ENCODE measurements at regions not wholly inside any gene's neighbourhood (a gene's known extent, or its start where the extent isn't known, plus 50 kb on each side); places are given as distances from the start of the nearest gene placed in this dataset.

DNA sequence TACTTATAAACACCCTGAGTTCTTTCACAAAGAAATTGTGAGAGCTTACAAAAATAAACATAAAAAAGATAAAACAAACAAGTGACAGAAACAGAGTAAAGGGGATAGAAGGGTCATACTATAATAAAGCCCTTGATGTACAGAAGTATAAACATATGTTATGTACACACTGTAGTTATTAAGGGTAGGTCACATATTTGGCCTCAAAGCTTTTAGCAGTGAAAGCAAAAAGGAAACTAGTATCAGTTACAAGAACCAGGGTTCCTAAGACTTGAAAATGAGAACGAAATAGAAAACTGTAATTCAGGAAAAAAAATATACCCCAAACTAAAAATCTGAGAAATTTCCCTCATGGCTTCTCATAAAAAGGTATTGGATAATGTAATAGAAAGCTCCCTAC lies 380.6 kb downstream of the HDGFL1 start:
- Histone ChIP-seq H3K9ac (replicated peaks; ENCODE audit: extremely low read depth, insufficient read depth, low read length) (no peak overlapping the region), H3K4me1 (ENCODE audit: control insufficient read depth, extremely low read depth, insufficient read depth, low read length) (peaks cover under 1% of the 10 kb centered on the region), H3K4me3 (replicated peaks in 1 of 3; ENCODE audit: insufficient read depth in 1 of 3, low read depth in 1 of 3, low read length in 3 of 3) (no peak overlapping the region), H3K27ac (ENCODE audit: insufficient read depth, low read depth, low read length) (no peak overlapping the region), H3K36me3 (ENCODE audit: control insufficient read depth in 2 of 2, extremely low read depth in 1 of 2, insufficient read depth in 2 of 2, low read length in 2 of 2) (no peaks in the 10 kb centered on the region), H3K9me3 (replicated peaks; ENCODE audit: control insufficient read depth, insufficient read depth, low read length) (no peaks in the 10 kb centered on the region), H2AFZ (ENCODE audit: low read depth, low read length) (no peak overlapping the region), H3K9me1 (replicated peaks; ENCODE audit: control insufficient read depth, extremely low read depth, insufficient read depth, low read length) (no peaks in the 10 kb centered on the region), H3K27me3 (ENCODE audit: control insufficient read depth in 2 of 2, insufficient read depth in 2 of 2, low read length in 2 of 2) (no peaks in the 10 kb centered on the region), H4K20me1 (replicated peaks; ENCODE audit: control insufficient read depth, extremely low read depth, insufficient read depth, low read length) (no peaks in the 10 kb centered on the region), H3K4me2 (ENCODE audit: insufficient read depth, low read length) (no peak overlapping the region), H3K79me2 (ENCODE audit: control insufficient read depth, insufficient read depth, low read length) (no peaks in the 10 kb centered on the region)
- ChIA-PET POLR2A (no interaction called here), CTCF (interaction anchor here (0.6 to 1.0 kb wide), 2 partner anchors 8 to 80 kb away, joined by 3 read pairs; no protein-coding TSS in a partner anchor)
- dilution Hi-C loops (cut with MboI; ENCODE audit: extremely low pct_ligation_motif_present, low sequenced_read_pairs) (no loop called here), intact Hi-C loops (cut with micrococcal nuclease) (no loop called here)
- TF ChIP-seq POLR2AphosphoS5 (IDR thresholded peaks at IDR 0.05; ENCODE audit: insufficient read depth, low read depth, low read length) (no peak), POLR2A (IDR thresholded peaks at IDR 0.05; ENCODE audit: low read depth, low read length) (no peak), MYC (IDR thresholded peaks at IDR 0.05; ENCODE audit: low read depth, low read length) (no peak), FOS (IDR thresholded peaks at IDR 0.05; ENCODE audit: borderline replicate concordance, insufficient read depth, low read length) (no peak), JUN (IDR thresholded peaks at IDR 0.05; ENCODE audit: borderline replicate concordance, insufficient read depth, insufficient read length, low read depth) (no peak), GATA2 (IDR thresholded peaks at IDR 0.05; ENCODE audit: insufficient read depth, insufficient read length, low read depth, low read length) (no peak), EZH2 (IDR thresholded peaks at IDR 0.05; ENCODE audit: borderline replicate concordance, low read depth, low read length, severe bottlenecking) (no peak)
- TF ChIP-seq, protein P1, sequence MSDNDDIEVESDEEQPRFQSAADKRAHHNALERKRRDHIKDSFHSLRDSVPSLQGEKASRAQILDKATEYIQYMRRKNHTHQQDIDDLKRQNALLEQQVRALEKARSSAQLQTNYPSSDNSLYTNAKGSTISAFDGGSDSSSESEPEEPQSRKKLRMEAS (IDR thresholded peaks at IDR 0.05; ENCODE audit: insufficient read depth, insufficient read length) = no peak
- FAIRE-seq (no peak), DNase-seq (ENCODE audit: low read depth, low spot score) (no peak)
- BruUV-seq (replicated peaks) = no TSS peak

DNA sequence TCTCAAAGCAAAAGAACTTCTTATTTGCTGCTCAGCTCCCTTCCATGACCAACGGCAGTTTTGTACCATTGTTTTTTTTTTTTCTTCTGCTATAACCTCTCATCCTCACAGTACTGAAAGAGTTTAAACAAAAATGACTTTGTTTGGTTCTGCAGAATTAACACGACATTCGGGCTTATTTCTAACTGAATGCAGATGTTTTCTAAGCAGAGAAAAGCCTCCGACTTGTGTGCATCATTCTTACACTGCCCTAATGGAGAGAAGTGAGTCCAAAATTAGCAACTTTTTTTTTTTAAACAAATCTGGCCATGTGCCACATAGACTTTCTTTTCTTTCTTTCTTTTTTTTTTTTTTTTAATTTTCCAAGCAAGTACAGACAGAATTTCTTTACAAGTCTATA lies 382.7 kb downstream of the HDGFL1 start:
- no peaks in the 10 kb centered on the region for H3K27me3 ChIP-seq (ENCODE audit: control insufficient read depth in 2 of 2, insufficient read depth in 2 of 2, low read length in 2 of 2)
- no peaks in the 10 kb centered on the region for H3K9me1 ChIP-seq (replicated peaks; ENCODE audit: control insufficient read depth, extremely low read depth, insufficient read depth, low read length)
- TF ChIP-seq JUN (IDR thresholded peaks at IDR 0.05; ENCODE audit: borderline replicate concordance, insufficient read depth, insufficient read length, low read depth) = no peak
- TF ChIP-seq EZH2 (IDR thresholded peaks at IDR 0.05; ENCODE audit: borderline replicate concordance, low read depth, low read length, severe bottlenecking) = no peak
- no peak for TF ChIP-seq GATA2 (IDR thresholded peaks at IDR 0.05; ENCODE audit: insufficient read depth, insufficient read length, low read depth, low read length)
- TF ChIP-seq, protein P2, sequence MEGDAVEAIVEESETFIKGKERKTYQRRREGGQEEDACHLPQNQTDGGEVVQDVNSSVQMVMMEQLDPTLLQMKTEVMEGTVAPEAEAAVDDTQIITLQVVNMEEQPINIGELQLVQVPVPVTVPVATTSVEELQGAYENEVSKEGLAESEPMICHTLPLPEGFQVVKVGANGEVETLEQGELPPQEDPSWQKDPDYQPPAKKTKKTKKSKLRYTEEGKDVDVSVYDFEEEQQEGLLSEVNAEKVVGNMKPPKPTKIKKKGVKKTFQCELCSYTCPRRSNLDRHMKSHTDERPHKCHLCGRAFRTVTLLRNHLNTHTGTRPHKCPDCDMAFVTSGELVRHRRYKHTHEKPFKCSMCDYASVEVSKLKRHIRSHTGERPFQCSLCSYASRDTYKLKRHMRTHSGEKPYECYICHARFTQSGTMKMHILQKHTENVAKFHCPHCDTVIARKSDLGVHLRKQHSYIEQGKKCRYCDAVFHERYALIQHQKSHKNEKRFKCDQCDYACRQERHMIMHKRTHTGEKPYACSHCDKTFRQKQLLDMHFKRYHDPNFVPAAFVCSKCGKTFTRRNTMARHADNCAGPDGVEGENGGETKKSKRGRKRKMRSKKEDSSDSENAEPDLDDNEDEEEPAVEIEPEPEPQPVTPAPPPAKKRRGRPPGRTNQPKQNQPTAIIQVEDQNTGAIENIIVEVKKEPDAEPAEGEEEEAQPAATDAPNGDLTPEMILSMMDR (IDR thresholded peaks at IDR 0.05; ENCODE audit: extremely low read depth in 1 of 2, insufficient read depth in 1 of 2, low read depth in 1 of 2, low read length in 2 of 2) = no peak
- TF ChIP-seq FOS (IDR thresholded peaks at IDR 0.05; ENCODE audit: borderline replicate concordance, insufficient read depth, low read length) = no peak
- no peak for TF ChIP-seq MYC (IDR thresholded peaks at IDR 0.05; ENCODE audit: low read depth, low read length)
- TF ChIP-seq, protein P1 (IDR thresholded peaks at IDR 0.05; ENCODE audit: insufficient read depth, insufficient read length) = no peak
- TF ChIP-seq POLR2A (IDR thresholded peaks at IDR 0.05; ENCODE audit: low read depth, low read length) = no peak
- no peak for TF ChIP-seq POLR2AphosphoS5 (IDR thresholded peaks at IDR 0.05; ENCODE audit: insufficient read depth, low read depth, low read length)
- no TSS peak for BruUV-seq (replicated peaks)
- no peak for FAIRE-seq
- no peak overlapping the region for H3K4me3 ChIP-seq (replicated peaks in 1 of 3; ENCODE audit: insufficient read depth in 1 of 3, low read depth in 1 of 3, low read length in 3 of 3)
- dilution Hi-C loops (cut with MboI; ENCODE audit: extremely low pct_ligation_motif_present, low sequenced_read_pairs) = no loop called here
- H3K4me2 ChIP-seq (ENCODE audit: insufficient read depth, low read length) = no peak overlapping the region
- ChIA-PET POLR2A (no interaction called here), CTCF (interaction anchor here (1.2 kb wide), 1 partner anchor 13 kb away, joined by 3 read pairs; no protein-coding TSS in a partner anchor)
- intact Hi-C loops (cut with micrococcal nuclease) = no loop called here
- H2AFZ ChIP-seq (ENCODE audit: low read depth, low read length) = no peak overlapping the region
- H3K9ac ChIP-seq (replicated peaks; ENCODE audit: extremely low read depth, insufficient read depth, low read length) = no peak overlapping the region
- H4K20me1 ChIP-seq (replicated peaks; ENCODE audit: control insufficient read depth, extremely low read depth, insufficient read depth, low read length) = no peaks in the 10 kb centered on the region
- no peaks in the 10 kb centered on the region for H3K9me3 ChIP-seq (replicated peaks; ENCODE audit: control insufficient read depth, insufficient read depth, low read length)
- peaks cover 3% of the 10 kb centered on the region for H3K4me1 ChIP-seq (ENCODE audit: control insufficient read depth, extremely low read depth, insufficient read depth, low read length)
- H3K79me2 ChIP-seq (ENCODE audit: control insufficient read depth, insufficient read depth, low read length) = no peaks in the 10 kb centered on the region
- DNase-seq (ENCODE audit: low read depth, low spot score) = no peak
- no peak overlapping the region for H3K27ac ChIP-seq (ENCODE audit: insufficient read depth, low read depth, low read length)
- H3K36me3 ChIP-seq (ENCODE audit: control insufficient read depth in 2 of 2, extremely low read depth in 1 of 2, insufficient read depth in 2 of 2, low read length in 2 of 2) = no peaks in the 10 kb centered on the region
